Right lobe of liver (tissue), 4 donors: ENCODE measurements at regions not wholly inside any gene's neighbourhood (a gene's known extent, or its start where the extent isn't known, plus 50 kb on each side); places are given as distances from the start of the nearest gene placed in this dataset.

ENCODE experiments used
- CTCF ChIP-seq, 4 donors: fragments of 200-600 bp in 3 of 4; fragments of 450-650 bp in 1 of 4; IDR thresholded peaks; one replicate each; pipeline versions ENCODE4 v1.5.1 to v1.8.0; 2016 to 2022; ENCODE audit warnings: antibody characterized with exemption in 4 of 4, mild to moderate bottlenecking in 2 of 4
- POLR2A ChIP-seq: fragments of 450-650 bp; IDR thresholded peaks from one replicate; pipeline ENCODE4 v1.6.1; 2017; ENCODE audit warnings: antibody characterized with exemption, mild to moderate bottlenecking
- donor health status: DM: no; HTN: no; CAD: no.
- donor health status: DM: no; HTN: no; CAD: no.
- donor health status: DM: no; HTN: yes; CAD: no.

DNA sequence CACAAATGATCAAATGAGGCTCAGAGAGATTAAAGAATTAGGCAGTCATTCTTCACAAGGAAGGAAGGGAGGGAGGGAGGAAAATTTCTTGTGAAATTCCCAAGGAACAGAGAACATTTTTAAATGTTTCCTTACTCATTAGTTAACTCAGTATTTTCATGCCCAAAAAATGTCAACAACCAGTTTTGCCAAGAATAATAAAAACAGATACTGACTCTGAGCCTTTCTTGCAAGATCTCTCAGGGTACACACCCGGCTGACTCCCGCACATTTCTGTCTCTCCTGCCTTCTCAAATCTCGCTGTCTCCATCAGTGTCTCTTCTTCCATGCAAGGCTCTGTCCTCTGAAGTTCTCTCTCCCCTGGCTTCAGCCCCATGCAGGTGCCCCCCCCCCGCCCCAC, 265.9 kb downstream of the TJP1 start:
- TF ChIP-seq CTCF (IDR thresholded peaks at IDR 0.05) = no peak
- TF ChIP-seq POLR2A = no peak
